Left renal cortex interstitium (tissue), 4 donors: ENCODE measurements at regions not wholly inside any gene's neighbourhood (a gene's known extent, or its start where the extent isn't known, plus 50 kb on each side); places are given as distances from the start of the nearest gene placed in this dataset.
A peak's percentile ranks its signal among the peaks of the same experiment; 100 is the strongest.

Source experiments
- DNase-seq, 4 donors: peaks; one replicate each; pipeline ENCODE4 v3.0.0-alpha.2; 2013; ENCODE audit warnings: low read depth in 4 of 4, low spot score in 2 of 4, missing footprints in 1 of 4

DNA sequence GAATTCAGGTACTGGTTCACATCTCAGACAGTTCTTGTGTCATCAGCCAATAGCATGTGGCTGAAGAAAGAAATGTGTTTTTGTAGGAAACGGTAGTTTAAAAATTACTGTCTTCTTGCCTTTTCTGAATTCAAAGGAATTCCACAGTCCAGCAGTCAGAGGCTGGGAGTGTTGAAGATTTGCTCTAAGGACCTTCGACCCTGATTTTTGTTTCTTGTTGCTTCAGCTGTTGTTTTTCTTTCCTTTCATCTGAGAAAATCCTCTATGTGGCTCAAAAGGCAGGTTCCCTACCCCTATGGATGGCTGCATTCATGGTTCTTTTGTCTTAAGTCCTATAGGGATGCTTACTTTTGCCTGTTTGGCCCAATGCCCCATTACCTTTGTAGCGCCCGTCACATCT is 304.9 kb downstream of the TMEM167A start:
- peak in 1 of 4 donors; percentile 27 for DNase-seq

DNA sequence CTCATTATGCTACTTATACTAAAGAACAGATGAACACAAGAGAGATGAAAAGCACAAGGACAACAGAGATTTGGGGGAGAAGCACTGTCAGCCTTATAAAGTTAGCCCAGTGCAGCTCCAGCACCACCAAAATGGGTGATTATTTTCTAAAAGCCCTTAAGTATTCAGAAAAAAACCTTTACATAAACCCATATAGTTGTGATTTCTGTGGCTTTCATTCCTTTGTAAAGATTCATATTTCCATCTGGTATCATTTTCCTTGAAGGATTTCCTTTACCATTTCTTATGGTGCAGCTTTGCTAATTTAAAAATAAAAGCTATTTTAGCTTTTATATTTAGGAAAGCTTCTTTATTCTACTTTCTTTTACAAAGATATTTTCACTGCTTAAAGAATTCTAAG is 311.0 kb downstream of the TMEM167A start:
- no peak for DNase-seq

DNA sequence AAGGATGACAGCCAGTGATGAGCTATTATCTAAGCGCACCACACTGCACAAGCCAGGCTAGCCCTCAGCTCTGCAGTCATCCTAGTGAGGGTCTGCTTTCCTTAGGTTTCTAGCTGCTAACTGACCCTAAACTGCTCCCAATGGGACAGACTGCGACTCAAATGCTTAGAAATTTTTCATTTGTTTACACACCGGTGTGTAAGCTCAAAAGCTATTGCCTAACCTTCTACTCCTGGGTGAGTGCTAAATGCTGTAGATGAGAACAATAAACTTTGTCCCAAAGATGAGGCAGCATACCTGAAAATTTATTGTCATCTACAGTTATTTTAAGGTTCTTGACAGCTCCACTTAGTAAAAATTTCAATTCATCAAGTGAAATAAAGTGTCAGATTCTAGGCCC is 311.4 kb downstream of the TMEM167A start:
- no peak for DNase-seq

DNA sequence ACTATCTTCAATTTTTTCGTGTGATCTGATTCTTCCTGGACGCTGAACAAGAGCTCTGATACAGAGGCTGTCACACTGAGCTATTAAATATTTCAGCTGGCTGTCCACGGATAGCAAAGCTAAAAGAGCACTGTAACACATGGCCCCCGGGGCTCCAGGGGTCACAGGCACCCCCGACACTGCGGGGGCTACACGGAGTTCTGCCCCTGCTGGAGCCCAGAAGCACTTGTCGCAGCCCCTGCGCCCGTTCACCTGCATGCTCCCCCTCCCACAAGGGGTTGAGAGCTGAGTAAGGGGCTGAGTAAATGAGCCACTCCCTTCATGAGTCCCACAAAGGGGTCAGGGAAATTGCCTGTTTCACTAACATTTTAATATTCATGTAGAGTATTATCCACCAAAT is 316.3 kb downstream of the TMEM167A start:
- DNase-seq, result no peak

DNA sequence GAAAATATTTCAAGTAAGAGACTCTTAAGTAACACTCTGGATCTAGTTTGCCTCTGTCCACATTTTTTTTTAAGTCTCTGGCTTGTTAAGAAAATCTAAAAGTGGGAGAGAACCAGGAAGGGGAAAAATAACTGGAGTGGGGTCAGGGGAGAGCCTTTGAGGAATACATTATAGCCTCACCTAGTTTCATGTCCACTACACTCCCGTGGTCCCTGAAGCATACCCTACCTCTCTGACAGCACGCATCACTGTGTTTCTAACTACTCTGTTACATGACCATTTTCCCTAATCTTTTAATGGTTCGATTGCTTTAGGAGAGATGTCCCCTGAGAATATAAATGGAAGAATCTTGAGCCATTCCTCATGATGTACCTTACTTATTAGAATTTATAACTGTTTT is 318.3 kb downstream of the TMEM167A start:
- no peak for DNase-seq

DNA sequence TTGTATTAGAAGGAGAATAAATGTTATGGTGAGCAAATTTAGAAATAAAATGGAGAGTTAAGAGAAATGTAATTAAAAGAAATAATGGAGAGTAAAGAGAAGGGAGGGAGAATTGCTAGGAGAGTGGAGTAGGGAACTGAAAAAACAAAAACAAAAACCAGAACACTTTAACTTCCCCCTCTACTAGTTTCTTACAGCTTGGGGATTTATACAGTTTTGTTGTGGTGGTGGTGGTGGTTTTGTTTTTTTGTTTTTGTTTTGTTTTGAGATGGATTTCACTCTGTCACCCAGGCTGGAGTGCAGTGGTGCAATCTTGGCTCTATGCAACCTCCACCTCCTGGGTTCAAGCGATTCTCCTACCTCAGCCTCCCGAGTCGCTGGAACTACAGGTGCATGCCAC is 322.4 kb downstream of the TMEM167A start:
- DNase-seq, result no peak

DNA sequence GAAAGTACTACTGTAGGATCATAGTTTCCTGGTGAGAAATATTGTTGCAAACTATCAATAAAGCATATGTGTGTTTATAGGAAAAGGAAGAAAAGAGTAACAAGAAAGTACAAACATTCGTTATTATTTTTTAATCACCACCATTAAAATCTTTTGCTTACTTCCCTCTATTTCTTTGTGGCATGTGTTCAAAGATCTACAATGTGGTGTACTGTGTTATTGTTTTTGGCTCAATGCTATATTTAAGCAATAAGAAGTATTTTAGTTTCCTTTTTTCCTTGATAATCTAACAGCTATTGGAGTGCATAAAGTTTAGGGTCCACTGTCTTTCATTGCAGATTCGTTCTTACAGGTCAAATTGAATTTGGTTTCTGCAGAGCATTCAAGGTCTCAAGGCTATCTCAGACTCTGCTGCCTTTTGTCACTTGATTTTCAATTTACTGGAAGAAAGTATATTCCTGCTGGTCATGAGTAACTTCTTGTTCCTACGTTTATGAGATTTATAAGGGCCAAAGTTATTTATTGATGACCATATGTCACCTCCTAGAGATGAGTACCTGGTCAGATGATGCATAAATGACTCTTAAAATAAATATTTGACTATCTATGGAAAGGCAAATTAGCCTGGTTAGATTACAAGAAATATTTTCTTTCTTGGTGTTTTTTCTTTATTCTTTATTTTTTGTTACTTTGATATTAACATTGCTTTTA is 323.0 kb downstream of the TMEM167A start:
- DNase-seq, result no peak

DNA sequence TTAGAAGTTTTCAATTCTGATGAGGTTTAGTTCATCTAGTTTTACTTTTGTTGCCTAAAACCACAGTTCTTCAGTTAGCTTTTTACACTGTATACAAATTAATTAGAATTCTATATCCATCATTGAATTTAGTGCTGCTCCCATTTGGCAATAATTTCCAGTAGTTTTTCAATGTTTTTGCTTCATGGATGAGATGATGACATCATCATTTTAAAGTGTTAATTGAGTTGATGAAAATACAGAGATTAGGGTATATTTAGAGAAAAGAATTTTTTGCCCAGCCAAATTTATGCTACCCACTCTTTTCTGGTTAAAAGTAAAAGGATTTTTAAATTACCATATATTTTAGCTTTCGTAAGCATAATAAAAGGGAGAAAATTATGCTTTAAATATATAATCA is 323.8 kb downstream of the TMEM167A start:
- no peak for DNase-seq

DNA sequence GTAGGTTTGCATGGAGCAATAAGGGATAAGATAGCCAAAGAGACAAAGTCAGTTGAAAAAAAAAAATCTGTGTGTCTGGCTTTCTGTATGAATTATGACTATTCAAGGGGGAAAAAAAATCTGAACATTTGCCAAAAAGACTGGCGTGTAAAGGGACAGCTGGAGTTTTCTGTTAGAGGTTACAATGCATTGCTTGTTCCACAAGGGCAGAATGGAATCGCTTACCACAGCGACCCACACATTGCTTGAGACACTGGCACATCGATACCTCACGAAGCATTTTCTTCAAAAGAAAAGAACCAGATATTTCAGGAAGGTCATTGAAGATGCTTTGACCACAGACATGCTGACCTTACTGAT is 327.8 kb downstream of the TMEM167A start:
- DNase-seq, result peak in 2 of 4 donors; percentile 34

DNA sequence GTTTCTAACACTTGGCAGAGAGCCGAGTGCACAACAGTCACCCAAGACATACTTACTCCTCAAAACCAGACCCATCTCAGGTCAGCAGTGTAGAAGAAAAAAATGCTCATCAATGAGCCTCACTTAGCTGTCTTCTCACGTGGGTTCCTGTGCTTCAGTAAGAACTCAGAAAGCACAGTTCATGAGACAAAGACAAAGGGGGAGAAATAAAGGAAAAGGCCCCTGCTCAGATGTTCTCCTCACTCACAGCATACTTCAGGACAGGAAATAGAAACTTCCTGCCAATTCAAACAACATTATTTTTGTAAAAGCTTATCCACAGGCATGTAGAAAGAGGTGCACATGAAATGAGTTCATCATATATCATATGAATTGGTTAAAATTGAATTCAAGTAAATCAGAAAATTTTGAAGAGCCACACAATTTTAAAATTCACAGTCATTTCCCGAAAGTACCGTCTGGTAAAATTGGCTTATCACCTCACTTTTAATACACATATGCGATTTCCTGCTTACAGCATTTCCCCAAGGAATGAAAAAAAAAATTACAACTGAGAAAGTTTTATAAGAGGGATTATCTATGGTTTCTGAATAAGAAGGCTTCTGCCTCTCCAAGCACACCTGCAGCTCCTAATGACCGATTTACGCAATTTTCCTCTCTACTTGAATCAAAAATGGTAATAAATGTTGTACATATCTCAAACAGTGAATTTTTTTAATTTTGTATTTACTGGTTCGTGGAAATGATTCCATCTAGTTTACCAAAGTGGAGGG is 328.3 kb downstream of the TMEM167A start:
- no peak for DNase-seq

DNA sequence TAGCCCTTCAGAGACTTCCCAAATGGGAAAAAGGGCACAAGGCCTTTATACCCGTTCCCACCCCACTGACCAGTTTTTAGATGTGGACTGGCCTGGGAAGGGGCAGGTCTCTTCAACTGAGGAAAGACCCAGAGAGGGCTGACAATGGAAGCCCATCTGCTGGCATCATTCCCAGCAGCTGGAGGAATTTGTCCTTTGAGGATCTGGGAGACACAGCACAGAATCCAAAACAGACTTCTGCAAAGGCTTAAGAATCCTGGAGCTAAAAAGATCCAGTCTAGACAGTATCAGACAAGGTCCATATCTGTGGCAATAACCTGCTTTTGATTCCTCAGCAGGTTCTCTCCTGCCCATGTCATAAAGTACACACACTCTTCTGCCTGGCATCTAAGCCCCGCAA is 329.2 kb downstream of the TMEM167A start:
- no peak for DNase-seq

DNA sequence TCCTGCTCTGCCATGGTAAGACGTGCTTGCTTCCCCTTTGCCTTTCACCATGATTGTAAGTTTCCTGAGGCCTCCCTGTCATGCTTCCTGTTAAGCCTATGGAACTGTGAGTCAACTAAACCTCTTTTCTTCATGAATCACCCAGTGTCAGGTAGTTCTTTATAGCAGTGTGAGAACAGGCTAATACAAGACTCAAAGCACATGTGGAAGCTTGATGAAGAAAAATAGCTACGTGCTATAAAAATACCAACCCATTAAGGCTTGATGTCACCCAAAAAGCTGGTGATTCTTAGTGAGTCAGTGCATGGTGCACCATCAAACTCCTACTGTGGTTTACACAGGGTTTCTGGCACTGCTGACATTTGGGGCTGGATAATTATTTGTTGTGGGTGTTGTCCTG is 332.2 kb downstream of the TMEM167A start:
- DNase-seq, result no peak

DNA sequence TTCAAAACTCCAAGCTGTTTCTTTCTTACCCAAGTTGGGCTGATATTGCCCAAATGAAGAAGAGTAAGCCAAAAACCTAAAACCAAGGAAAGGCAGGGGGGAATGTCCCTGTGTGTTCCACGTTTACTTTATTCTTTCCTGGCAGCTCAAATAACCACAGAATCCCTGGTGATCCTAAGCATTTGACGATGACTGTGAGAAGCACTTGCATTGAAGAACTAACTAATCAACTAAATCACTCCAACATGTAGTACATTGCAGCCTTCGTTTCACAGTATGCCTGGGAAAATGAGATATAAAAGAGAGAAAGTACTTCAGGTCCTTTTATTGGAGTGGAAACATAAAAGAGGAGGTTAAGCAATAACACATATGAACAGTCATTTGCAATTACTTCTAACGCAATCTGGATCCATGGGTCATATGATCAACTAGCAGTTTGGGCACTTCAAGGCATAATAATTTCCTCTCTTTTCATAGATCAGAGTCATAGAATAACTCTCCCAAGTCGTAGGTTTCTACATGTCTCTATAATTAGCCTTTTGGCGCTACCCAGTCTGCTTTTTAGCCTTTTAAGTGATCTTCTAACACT is 338.4 kb downstream of the TMEM167A start:
- no peak for DNase-seq

DNA sequence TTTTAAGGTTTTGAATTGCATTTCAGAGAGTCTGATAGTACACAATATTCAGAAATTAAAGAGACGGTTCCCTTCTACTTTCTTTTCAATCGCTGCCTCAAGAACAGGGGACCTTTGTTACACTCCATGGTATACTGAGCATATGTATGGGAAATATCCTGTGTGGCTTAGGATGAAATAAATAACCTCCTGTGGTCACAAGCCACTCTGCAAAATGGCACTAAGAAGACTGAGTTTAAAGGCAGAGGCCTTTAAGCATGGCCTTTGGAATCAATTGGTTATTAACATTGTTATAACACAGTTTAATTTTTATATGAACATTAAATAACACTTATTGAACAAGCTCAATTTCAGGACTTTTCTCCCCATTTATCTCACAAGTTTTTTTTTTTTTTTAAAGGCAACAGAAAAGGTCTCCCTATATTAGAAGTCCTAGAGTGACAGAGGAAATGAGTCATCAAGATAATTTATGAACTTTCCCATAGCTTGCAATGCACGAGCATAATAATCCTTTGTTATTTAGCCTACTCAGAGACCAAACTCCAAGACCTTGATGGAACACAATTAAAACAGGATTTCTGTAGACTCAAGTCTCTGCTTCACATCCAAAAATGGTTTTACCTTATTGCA is 341.9 kb downstream of the TMEM167A start:
- no peak for DNase-seq

DNA sequence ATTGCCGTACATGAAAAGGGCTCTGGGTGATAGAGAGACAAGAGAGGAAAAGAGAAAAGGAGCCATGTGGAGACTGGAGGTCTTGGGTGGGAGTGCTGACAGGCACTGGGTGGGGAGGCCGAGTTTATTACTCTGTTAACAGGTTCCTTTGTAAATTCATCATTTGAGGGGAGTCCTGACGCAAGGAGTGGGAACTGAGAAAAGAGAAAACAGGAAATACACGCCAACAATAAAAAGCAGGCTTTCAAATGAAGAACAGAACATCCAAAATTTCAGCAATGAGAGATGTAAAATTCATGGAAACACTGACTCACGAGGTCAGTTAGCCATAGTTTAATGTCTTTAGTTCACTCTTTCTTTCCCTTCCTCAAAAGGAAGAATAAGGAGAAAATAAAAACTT is 342.8 kb downstream of the TMEM167A start:
- DNase-seq, result no peak

DNA sequence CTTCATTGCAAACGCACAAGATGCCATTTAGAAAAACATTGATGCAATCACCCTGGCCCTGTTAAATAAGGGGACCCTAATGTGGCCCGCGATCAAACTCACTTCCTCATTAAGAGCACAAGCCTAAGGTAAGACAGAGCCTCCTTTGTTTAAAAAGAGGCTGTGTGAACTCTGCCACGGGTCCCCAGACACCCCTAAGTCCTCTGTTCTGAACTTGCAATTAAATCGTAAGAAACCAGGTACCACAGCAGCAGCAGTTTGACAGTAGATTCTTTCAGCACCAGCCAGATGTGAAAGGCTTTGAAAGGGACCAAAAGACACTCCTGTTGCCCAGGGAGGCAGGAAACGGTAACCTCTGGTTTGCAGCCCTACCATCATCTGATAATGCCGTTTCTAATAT is 346.3 kb downstream of the TMEM167A start:
- DNase-seq, result no peak

DNA sequence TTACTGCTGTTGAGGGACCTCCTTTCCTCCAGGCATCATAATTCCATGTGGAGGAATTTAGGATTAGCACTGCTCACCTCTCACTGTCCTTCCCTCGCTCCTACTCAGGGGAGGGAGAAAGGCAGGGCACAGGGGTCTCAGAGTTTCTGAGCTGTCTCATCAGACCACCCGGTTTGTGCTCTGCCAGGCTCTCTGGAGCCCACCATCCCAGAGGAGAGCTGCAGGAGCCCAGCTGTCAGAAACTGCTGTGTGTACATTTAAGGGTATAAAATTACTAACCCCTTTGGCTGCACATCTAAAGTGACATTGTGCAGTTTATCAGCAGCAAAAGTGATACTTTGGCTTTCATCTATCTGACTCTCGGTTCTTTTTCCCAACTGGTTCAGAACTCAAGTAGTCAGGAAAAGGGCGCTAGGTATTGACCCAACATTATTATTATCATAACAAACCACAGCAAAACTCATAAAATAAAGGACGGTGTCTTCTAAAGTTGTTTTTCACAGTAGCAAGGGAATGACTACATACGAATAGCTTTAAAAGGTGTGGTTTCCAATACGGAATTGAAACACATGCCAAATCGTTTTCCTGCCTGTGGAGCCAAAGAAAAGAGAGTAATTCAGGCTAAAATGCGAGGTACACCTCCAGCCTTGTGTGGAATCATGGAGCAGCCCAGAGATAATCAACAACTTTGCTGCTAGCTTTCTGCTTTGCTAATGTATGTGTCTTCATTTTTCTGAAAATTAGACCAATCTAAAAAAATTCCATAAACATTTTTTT is 348.1 kb downstream of the TMEM167A start:
- no peak for DNase-seq

DNA sequence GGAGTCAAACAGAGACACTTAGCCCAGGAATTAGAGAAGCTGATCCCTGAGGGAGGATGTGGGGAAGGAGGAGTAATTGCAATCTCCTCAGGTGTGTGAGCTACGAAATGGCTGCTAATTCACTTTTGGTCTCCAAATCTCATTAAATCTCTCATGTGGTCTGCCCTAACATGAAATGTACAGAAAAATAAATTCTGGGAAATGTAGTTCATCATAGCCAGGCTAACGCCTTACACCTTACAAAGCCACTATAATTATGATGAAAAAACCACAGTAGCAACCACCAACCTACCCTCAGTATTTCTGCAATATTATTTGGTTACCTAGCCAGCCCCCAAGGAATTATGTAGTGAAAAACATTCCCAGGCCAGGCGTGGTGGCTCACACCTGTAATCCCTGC is 354.0 kb downstream of the TMEM167A start:
- DNase-seq, result no peak

DNA sequence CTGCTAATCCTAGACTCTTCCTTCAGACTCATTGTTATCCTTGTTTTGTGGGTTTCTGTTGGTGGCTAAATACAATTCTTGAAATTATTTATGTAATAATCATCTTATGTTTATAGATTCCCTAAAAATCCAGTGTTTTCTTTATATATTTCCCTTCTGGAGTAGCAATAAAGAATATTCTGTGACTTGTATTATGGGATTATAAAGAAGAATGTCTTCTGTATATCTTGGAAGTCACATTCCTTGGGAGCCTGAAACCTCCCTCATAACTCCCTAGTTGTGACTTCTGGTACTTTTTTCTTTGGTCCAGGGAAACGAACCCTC is 356.1 kb downstream of the TMEM167A start:
- DNase-seq, result no peak

DNA sequence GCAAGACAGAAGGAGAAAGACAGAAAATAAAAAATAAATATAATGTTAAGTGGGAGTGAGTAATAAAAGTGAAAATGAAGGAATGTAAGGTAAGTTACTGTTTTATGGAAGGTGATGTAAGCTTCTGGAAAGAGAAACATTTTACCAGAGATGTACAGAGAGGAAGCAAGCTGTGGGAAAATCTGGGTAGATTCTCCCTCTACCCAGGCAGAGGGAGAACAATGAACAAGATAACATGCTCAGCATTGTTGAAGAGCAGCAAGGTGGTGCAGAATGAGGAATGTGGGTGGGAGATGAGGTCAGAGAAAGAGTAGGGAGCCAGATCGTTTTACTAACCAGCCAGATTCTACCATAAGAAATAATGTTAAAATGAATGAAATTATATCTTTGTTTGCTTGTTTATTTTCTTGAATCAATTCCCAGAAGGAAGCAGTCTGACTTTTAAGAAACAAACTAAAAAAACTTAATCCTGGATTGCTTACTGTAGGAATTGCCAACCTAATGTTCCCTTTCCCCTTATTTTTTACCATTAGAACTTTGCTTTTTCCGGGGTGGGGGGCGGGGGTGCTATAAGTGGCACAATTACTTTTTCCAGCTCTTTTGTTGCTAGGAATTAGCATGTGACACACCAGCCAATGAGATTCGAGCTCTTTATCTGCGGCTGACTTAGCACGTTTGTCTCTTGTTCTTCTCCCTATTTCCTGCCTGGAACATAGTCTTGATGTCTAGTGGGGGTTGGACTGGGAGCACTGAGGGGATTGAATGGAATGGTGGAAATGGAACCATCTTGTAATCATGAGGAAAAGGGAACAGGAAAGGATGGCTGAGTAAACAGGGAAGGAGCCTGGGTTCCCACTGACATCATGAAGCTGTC is 356.7 kb downstream of the TMEM167A start:
- DNase-seq, result no peak
